Non-pigmented ciliary epithelial cell (primary cell): ENCODE measurements at regions not wholly inside any gene's neighbourhood (a gene's known extent, or its start where the extent isn't known, plus 50 kb on each side); places are given as distances from the start of the nearest gene placed in this dataset.

Source experiments
- DNase-seq: peaks from one replicate; pipeline ENCODE4 v3.0.0-alpha.2; 2010; ENCODE audit warnings: low read depth

DNA sequence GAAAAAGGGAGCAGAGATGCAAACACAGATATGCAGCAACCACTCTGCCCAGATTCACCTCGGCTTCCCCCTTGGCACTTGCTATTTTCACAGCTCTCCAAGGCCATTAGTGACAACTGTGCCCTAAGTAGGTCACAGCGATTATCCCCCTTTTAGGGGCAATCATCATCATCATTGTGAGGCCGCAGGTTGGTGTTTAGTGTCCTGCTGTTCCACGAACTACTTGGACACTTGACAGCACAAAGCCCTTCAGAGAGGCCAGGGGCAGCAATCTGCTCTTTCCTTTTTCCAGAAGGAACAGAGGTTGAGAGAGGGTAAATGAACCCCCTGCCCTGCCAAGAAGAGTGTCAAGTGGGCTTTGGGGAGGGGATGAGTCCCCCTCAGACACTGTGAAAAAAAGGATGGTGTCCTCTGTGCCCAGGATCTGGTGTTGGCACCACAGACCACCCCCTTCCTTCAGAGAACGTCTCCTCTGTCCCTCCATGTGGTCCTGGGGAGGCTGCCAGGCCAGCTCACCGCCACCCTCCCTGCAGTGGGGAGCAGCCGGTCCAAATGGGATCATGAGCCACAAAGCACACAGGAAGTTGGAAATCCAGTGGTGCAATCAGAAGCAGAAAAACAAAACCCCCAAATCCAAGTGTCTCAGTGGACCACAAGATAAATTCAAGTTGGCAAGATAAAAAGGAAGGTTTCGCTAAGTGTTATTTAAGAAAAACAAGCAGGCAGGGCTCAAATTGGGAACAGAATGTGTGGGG is 78.4 kb upstream of the MED9 start:
- no peak for DNase-seq

GRCh38 chr17:17398943-17399926 is 77.6 kb upstream of the MED9 start:
- no peak for DNase-seq

- no peak for DNase-seq
These were observed 76.7 kb upstream of the MED9 start for GRCh38 chr17:17400070-17400469.

- DNase-seq, result no peak
These were observed 76.1 kb upstream of the MED9 start for GRCh38 chr17:17400566-17401184.

DNA sequence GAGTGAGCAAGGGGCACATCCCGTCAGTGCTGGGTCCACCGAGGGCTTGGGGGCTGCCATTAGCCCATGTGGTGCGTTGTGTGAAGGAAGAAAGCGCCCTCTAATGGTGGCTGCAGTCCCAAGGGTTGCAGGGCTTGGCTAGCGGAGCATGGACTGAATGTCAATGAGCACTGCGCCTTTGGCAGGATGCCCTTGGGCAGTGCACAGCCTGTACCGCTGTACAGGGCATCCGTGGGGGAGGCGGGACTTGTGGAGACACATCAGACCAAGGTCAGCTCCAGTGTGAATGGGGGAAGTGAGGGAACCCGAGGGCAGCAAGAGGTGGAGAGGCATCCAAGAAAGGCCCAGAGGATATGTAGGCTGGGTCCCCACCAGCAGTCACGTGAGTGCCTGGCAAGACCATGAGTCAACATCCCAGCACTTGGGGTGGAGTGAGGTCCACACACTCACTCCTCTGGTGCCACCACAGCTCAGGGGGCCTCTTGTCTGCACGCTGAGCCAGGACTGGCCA is 75.5 kb upstream of the MED9 start:
- no peak for DNase-seq

DNA sequence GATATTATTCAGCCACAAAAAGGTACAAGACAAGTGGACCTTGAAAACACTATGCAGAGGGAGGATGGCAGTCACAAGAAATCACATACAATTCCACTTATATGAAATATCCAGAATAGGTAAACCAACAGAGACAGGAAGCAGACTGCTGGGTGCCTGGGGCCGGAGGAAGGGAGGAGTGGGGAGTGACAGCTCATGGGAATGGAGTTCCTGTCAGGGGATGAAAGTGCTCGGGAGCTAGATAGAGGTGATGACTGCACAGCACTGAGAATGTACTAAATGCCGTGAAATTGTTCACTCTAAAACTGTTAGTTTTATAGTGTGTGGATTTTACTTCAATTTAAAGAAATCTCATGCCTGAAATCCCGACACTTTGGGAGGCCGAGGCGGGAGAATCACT is 74.2 kb upstream of the MED9 start:
- DNase-seq, result no peak

DNA sequence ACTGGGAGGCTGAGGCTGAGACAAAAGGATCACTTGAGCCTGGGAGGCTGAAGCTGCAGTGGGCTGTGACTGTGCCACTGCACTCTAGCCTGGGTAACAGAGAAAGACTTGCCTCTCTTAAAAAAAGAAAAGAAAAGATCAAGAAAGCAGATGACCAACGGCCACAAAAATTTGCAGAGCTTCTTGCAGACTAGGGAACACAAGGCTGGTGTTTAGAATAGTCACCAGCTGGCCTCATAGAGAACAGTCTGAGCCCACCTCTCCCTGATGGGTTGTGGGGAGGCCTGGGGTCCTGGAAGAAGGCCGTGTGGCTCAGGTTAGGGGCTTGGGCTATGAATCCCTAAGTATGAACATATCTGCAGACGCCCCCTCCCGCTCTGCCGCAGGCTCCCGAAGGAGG is 73.7 kb upstream of the MED9 start:
- no peak for DNase-seq

GRCh38 chr17:17403899-17404576 is 72.8 kb upstream of the MED9 start:
- DNase-seq, result no peak

- no peak for DNase-seq
These were observed 71.1 kb upstream of the MED9 start for GRCh38 chr17:17405673-17406072.

GRCh38 chr17:17406225-17406624 is 70.6 kb upstream of the MED9 start:
- DNase-seq, result no peak

GRCh38 chr17:17408236-17408794 is 68.5 kb upstream of the MED9 start:
- DNase-seq, result no peak

DNA sequence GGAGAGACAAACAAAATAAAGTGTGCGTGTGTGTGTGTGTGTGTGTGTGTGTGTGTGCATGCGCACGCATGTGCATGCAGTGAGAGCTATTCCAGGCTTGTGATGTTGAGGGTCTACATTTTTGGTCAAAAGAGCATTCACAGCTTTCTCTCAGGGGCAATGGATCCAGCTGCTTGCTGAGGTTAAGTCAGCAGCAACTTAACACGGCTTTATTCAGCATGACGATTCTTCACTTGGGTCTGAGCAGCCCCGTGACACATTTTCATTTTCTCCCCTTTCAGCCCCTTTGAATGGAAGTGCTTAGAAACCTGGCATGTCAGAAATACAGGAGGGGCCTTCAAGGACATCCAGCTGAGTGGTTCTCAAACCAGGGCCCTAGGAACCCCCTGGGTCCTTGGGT is 66.4 kb upstream of the MED9 start:
- no peak for DNase-seq

DNA sequence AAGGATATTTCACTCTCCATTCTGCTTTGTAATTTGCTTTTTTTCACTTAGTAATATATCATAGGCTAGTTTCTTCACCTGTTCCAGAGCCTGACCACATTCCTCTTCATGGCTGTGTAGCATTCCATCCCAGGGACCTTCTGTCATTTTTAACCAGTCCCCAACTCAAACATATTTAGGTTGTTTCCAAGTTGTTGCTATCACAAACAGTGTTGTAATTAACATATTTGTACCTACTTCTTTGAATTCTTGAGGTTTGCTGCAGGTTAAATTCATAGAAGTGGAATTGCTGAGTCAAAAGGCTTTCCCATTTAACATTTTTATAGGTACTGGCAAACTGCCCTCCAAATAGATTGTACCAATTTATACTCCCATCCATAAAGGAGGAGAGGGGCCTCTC is 65.1 kb upstream of the MED9 start:
- no peak for DNase-seq

GRCh38 chr17:17412326-17412725 is 64.5 kb upstream of the MED9 start:
- peak; percentile 44 for DNase-seq

GRCh38 chr17:17413215-17413792 is 63.5 kb upstream of the MED9 start:
- no peak for DNase-seq

GRCh38 chr17:17413821-17414220 is 63.0 kb upstream of the MED9 start:
- no peak for DNase-seq

- DNase-seq, result no peak
These were observed 62.4 kb upstream of the MED9 start for GRCh38 chr17:17414341-17414805.

DNA sequence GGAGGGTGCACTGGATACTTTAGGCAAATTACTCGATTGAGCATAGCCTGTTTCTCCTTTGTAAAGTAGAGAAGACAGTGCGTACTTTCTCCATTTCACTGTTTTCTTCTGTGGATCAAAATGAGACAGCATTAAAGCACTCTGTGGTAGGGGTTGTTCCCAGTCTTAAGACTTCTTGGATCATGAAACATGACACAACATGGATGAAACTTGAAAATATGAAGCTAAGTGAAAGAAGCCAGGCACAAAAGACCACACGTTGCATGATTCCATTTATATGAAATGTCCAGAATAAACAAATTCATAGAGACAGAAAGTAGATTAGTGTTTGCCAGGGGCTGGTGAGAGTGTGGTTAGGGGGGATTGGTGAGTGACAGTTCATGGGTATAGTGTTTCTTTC is 61.8 kb upstream of the MED9 start:
- DNase-seq, result no peak

DNA sequence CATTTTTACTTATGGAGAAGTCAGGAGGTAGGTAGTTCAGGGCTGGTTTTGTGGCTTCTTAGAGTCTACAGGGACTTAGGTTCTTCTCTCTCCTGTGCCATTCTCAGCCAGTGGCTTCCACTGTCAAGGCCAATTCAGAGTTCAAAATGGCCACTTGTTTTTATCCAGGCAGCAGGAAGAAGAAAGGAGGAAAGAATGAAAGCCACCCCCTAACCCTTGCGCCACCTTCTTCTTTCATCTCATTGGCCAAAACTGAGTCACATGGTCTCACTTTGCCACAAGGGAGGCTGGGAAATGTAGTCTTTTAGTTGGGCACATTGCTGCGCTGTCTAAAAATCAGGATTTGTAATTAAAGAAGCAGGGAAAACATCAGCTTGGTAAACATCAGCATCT is 60.8 kb upstream of the MED9 start:
- no peak for DNase-seq

- no peak for DNase-seq
These were observed 60.1 kb upstream of the MED9 start for GRCh38 chr17:17416400-17417360.
